AG09309 (cell line): ENCODE measurements at regions not wholly inside any gene's neighbourhood (a gene's known extent, or its start where the extent isn't known, plus 50 kb on each side); places are given as distances from the start of the nearest gene placed in this dataset.

Source experiments
- DNase-seq: peaks from one replicate; pipeline ENCODE4 v3.0.0-alpha.2; 2010; ENCODE audit warnings: low read depth
- H3K4me3 ChIP-seq: 2 replicates; pipeline ENCODE4 v1.5.1; 2011; ENCODE audit warnings: mild to moderate bottlenecking, low read depth, low read length, moderate library complexity; ENCODE audit not compliant: control insufficient read depth
- TF ChIP-seq, protein P1 (sequence below): IDR thresholded peaks from 2 replicates; pipeline ENCODE4 v1.5.1; 2011; ENCODE audit warnings: mild to moderate bottlenecking, low read depth, low read length, inconsistent platforms; ENCODE audit not compliant: insufficient read depth, control insufficient read depth; ENCODE audit errors: missing control alignments

GRCh38 chr3:74469151-74469550 is 145.3 kb downstream of the CNTN3 start:
- H3K4me3 ChIP-seq: no peak overlapping the region
- TF ChIP-seq, protein P1, sequence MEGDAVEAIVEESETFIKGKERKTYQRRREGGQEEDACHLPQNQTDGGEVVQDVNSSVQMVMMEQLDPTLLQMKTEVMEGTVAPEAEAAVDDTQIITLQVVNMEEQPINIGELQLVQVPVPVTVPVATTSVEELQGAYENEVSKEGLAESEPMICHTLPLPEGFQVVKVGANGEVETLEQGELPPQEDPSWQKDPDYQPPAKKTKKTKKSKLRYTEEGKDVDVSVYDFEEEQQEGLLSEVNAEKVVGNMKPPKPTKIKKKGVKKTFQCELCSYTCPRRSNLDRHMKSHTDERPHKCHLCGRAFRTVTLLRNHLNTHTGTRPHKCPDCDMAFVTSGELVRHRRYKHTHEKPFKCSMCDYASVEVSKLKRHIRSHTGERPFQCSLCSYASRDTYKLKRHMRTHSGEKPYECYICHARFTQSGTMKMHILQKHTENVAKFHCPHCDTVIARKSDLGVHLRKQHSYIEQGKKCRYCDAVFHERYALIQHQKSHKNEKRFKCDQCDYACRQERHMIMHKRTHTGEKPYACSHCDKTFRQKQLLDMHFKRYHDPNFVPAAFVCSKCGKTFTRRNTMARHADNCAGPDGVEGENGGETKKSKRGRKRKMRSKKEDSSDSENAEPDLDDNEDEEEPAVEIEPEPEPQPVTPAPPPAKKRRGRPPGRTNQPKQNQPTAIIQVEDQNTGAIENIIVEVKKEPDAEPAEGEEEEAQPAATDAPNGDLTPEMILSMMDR: no peak
- DNase-seq: peak; percentile 46

GRCh38 chr3:74465715-74466410 is 148.6 kb downstream of the CNTN3 start:
- TF ChIP-seq, protein P1: no peak
- no peak overlapping the region for H3K4me3 ChIP-seq
- no peak for DNase-seq

GRCh38 chr3:74463515-74463914 is 150.9 kb downstream of the CNTN3 start:
- no peak for DNase-seq
- TF ChIP-seq, protein P1: no peak
- no peak overlapping the region for H3K4me3 ChIP-seq

DNA sequence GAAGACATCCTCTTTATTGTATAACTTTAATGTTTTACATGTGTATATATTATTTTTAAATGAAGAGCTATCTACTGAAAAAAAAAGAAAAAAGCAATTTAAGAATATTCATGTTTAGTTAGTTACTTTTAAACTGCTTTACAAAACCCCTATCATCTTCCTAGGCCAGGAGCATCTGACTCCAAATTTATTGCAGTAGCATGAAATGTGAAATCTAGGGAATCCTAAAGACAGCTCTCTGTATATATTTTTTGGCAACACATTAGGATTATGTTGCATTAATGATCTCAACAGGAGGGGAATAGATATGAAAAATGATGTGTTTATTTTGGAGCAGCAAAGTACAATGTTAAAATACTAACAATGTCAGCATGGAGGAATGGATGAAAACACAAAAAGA is 158.3 kb downstream of the CNTN3 start:
- TF ChIP-seq, protein P1: no peak
- no peak overlapping the region for H3K4me3 ChIP-seq
- no peak for DNase-seq

DNA sequence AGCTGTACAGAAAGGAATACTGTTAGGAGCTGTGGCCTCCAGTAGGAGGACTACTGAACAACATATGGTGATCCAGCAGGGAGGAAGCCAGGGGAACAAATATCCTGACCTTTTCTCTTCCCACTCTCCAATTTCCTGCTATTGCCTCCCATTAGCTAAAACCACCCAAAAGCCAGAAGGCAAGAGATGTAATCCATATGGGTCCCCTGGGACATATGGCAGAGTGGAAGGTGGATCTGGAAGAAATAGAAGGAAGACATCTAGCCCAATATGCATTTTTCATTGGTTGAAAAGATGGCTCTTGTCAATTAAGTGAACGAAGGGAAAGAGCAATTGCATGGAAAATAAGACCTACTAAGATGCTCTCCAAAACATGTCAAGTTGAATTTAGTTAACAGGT is 167.2 kb downstream of the CNTN3 start:
- TF ChIP-seq, protein P1: peak; percentile 7
- no peak overlapping the region for H3K4me3 ChIP-seq
- no peak for DNase-seq

DNA sequence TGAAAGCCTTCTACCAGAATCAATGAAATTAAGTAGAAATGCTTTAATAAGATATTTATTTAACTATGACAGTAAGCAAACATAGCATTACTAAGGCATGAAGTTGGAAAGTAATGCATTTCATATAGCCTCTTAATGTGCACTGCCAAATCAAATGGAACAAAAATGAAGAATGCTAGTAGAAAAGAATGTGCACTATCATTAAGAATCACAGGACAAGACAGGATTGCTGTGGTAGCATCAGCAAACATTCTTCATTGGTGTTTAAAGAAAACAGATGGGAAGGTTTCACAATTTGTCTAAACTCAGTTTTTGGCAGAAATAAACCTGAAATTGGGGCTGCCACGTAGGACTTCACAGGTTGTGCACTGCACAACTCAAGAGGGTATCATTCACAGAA is 168.9 kb downstream of the CNTN3 start:
- H3K4me3 ChIP-seq: no peak overlapping the region
- peak; percentile 10 for DNase-seq
- TF ChIP-seq, protein P1: no peak

DNA sequence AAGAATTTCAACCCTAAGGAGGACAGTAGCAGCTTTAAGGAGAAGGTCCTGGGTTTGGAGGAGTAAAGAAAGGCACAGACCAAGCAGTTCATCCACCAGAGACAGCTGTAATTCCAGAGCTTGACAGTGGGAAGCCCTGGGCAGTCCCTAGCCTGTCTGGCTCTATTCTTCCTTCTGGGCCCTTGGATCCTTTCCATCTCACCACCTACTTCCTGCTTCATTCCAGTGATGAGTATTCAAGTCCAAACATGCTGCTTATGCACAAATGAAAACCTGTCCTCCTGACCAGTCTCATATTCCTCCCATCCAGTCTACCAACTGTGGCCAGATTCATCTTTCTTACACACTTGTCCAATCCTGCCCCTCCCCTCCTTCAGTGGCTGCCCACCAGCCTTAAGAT is 171.4 kb downstream of the CNTN3 start:
- TF ChIP-seq, protein P1: no peak
- no peak overlapping the region for H3K4me3 ChIP-seq
- DNase-seq: peak; percentile 17
